COR-L47 (cell line): ENCODE measurements at regions not wholly inside any gene's neighbourhood (a gene's known extent, or its start where the extent isn't known, plus 50 kb on each side); places are given as distances from the start of the nearest gene placed in this dataset.

Experiments used
- DNase-seq: peaks from one replicate; lab custom pipeline; 2025; lab: John Stamatoyannopoulos, UW

DNA sequence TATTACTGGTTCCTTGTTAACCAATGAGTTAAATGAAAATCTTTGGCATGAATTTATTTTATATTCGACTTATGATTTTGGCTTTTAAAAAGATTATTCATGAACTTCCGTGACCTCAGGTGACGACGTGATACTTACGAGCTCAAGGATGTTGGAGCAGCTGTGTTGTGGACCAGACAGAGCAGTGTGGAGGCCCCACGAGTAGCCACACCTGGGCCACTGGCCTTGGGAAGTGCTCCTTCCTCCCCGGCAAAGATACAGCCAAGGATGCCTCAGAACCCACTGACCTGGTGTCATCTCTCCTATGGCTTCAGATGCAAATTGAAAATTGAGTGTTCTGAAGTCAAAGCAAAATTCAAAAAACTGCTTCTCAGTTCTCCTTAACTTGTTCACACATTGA is 147.5 kb upstream of the PPP2R2D start:
- DNase-seq: no peak

GRCh38 chr10:131755200-131755599 is 145.6 kb upstream of the PPP2R2D start:
- DNase-seq: no peak

GRCh38 chr10:131757285-131758058 is 143.3 kb upstream of the PPP2R2D start:
- DNase-seq: no peak

- no peak for DNase-seq
These were observed 142.5 kb upstream of the PPP2R2D start for GRCh38 chr10:131758062-131758938.

DNA sequence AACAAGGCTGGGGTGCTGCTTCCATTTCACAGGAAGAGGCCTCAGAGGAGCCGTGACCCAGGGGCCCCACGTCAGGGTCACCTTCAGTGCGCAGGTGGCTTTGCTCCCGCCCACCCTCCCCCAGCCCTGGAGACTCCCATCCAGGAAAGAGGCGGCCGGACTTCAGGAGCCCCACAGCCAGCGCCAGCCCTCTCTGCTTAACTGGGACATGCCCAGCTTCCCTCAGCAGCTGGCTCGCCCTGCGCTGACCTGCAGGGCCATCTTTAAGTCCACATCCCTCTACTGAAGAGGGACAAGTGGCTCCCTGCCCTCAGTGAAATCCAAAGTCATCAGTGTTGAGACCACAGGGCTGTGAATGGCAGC is 141.9 kb upstream of the PPP2R2D start:
- no peak for DNase-seq

DNA sequence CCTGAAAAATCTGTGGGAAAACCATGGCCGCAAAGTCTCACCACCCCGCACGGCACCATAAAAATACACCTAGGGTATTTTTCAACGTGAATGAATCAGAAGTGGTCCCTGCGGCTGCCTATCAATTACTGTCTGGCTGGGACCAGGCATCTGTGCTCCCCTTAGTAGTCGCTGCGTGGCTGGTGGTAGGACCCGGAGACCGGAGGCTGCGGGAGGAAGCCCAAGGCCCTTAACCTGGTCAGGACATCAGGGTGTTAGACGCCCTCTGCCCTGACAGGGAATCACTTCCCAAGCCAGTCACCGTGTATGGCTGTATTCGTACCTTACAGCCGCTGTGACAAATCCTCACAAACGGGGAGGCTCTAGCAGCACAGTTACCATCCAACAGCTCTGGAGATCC is 141.5 kb upstream of the PPP2R2D start:
- no peak for DNase-seq

DNA sequence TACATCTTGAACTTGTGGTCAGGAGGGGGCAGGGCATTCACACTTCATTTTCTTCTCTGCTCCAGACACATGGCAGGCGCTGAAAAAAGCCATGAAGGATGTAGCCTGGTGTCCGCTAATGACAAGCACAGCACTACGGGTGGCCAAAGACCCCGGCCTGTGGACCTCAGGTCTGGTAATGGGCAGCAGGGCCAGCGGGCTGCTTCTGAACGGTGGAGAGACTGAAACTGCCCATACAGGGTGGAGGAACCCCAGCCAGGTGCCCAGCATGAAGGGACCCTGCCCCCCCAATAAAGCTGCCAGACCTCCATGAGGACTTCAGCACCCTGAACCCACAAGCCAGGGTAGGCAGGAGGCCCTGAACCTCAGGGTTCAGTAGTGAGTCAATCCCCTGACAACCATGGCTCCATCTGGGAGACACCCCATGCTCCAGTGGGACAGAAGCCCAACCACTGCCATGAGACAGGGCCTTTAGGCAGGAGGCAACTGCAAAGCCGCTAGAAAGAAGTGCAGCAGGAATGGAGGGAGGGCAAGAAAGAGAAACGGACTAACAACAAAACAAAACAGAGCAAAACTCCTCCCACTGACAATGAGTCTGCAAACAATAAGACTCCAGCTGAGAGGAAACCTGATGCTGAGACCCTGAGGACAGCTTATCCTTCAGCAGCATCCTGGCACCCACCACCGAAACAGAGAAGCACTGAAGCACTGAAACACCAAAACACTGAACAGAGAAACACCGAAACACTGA is 140.2 kb upstream of the PPP2R2D start:
- DNase-seq: no peak

DNA sequence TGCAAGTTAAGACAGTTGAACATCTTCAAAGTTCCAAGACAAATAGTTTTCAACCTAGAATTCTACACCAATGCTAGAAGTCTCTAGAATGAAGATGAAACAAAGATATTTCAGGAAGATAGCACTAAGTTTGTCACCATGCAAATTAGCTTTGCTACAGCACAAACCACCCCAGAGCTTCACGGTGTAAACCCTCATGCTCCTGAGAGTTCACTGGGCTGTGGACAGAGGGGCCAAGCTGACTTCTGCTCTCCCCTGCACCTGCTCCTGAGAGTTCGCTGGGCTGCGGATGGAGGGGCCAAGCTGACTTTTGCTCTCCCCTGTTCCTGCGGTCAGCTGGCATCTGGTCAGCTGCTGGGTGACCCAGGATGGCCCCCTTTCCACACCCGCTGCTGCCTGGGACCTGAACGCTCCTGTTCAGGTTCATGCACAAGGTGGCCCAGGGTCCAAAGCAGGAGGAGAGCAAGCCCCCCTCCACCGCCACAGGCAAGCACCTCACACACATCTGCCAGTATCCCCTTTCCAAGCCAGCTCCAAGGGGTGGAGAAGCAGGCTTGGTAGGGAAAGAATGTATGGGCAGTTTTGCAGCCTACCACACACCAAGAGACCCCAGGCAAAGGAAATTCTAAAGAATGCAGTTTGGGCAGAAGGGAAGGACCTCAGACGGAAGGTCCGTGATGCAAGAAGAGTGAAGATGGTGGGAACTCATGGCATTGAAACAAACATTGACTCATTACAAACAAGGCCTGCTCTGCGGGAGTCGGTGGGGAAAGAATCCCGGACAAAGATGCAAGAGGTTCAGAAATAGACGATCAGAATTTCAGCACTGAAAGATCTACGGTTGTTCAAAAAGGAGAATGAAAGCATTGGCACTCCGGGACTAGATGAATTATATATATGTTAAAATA is 137.8 kb upstream of the PPP2R2D start:
- DNase-seq: no peak

DNA sequence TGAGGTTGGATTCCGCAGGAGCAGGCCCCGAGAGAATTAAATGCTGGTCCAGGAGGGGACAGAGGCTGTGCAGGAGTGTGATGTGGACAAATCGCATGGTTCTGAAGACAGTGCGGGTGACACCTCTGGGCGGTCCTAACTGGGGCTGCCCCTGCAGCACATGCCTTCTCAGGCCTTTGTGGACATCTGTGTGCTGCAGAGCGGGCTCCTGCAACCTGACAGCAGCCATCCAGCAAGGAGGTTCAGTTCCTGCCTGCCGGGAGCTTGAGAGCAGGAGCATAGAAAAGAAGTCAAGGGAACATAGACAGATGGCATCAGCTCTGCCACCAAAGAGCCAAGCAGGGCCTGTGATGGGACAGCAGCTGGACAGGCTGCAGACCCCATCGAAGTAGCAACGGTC is 135.9 kb upstream of the PPP2R2D start:
- DNase-seq: no peak

DNA sequence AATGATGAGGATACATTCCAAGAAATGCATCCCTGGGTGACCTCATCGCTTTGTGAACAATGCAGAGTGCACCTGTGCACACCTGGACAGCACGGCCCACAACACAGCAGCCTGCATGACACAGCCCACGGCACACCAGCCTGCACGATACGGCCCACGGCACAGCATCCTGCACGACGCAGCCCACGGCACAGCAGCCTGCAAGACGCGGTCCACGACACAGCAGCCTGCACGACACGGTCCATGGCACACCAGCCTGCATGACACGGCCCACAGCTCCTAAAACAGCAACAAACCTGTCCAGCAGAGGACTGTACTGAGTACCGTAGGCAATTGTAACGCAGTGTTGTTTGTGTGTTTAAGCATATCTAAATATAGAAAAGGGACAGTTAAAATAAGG is 134.7 kb upstream of the PPP2R2D start:
- DNase-seq: no peak

DNA sequence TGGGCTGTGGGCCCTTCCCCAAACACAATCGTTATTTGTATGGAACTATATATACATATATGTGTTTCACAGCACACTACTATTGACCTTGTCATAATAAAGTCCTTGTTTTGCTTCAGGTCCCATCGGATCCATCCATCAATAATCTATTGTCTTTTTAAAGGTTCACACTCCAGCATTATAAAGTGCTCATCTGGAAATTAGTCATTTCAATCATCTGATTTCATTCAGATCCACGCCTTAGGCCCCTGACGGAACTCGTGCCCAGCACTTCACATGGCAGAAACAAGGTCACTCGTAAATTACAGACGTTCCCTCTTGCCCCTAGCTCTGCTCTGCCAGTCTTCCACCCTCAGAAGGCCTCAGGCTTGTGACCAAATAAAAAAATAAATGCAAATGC is 133.1 kb upstream of the PPP2R2D start:
- no peak for DNase-seq

- DNase-seq: no peak
These were observed 131.0 kb upstream of the PPP2R2D start for GRCh38 chr10:131769571-131770410.

DNA sequence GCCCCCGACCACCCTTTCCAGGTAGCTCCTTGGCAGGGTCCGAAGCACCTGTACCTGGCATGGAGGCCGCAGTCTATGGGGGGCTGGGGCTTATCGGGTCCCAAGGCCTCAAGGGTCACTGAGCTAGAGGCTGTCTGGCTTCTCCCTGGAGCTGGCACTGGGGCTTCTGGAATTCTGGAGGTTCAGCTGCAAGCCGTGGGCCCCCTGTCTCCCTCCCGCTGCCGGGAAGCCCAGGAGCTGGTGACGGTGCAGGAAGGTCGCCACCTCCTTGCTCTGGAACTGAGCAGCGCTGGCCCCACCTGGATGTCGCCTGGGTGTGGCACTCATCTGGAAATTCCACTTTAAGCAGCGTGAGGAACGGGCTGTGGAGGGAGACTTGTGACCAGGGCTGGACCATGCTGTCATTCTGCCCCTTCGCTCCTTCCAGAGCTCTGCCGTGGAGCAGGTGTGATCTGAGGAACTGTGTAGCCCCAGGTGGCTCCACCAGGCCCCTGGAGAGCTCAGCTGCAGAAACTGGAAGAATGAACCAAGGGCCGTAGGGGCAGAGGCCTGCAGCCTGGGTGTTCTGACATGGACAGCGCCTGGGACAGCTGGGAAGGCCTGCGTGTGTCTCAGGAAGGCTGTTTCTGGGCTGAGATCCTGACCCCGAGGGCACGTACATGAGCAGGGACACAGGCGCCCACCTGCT is 129.7 kb upstream of the PPP2R2D start:
- no peak for DNase-seq

- DNase-seq: no peak
These were observed 129.0 kb upstream of the PPP2R2D start for GRCh38 chr10:131771634-131772358.

- no peak for DNase-seq
These were observed 128.4 kb upstream of the PPP2R2D start for GRCh38 chr10:131772441-131772840.

DNA sequence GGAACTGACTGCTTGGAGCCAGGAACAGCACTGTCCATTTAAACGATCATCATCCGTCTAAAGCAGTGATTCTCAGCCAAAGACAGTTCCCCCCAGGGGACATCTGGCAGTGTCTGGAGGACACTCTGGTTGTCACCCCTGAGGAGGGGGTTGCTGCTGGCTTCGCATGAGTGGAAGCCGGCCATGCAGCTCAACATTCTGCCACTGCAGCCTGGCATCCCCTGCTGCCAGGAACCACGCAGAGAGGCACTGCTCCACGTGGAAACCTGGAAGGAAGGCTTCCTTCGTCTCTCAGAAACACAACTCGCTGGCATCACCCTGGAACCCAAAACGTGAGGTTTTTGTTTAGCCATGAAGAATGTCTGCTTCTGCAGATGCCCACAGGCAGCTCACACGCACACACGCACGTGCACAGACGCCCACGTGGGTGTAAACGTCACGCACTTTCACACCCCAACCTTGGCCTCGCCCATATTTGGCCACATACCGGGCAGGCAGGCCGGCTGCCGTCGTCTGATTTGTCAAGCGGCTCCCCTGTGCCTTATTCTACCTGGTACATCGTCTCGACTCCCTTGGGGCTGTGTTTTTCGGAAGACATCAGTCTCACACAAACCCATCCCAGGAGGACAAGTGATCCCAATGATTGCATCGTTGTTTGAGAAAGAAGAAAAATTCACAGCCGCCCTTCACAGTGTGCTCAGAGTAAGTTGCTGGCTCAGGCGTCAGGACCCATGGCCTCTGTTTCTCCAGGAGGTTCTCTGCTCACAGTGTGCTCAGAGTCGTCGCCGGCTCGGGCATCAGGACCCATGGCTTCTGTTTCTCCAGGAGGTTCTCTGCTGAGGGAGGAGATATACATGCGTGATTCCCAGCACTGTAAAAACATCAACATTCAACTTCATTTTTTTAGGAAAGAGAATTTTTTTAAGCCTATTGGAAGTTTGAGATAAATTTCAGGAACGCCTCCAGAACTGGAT is 127.2 kb upstream of the PPP2R2D start:
- DNase-seq: no peak

GRCh38 chr10:131774681-131775085 is 126.1 kb upstream of the PPP2R2D start:
- no peak for DNase-seq

DNA sequence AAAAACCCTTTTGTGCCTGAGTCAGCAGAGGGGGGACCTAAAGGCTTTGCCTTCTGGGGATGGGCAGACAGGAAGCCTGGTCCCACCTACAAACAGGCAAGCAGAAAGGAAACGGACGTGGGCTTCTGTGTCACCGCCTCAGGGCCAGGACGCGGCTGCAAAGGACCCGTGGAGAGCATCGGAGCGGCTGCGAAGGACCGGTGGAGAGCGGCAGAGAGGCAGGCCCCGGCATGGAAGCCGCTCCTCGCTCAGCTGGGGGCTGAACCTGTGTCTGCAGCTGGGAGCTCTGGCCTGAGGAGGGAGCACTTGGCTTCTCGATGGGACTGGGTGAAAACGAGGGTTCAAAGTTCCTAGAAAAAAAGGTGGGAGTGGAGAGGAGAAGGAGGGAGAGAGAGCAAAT is 125.4 kb upstream of the PPP2R2D start:
- no peak for DNase-seq
